ENCODE measurements at regions not wholly inside any gene's neighbourhood (a gene's known extent, or its start where the extent isn't known, plus 50 kb on each side); places are given as distances from the start of the nearest gene placed in this dataset.

DNA sequence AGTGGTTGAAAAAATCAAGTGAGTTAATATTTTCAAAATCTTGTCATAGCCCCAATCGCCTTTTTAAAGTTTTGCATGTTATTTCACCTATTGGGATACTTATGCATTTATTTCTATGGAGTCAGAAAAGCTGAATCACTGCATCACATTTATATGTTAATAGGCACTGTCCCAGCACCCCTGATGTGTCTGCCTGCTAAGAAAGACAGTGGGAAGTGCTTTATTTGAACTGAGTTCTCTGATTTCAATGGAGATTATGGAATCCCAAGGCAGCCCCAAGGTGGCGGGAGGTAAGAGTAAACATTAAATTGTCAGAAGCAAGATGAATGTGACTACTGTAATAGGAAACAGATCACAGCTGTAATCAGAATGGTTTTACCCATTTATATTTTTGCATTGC, 2225.7 kb downstream of the NCAM2 start:
- no peak for DNase-seq

DNA sequence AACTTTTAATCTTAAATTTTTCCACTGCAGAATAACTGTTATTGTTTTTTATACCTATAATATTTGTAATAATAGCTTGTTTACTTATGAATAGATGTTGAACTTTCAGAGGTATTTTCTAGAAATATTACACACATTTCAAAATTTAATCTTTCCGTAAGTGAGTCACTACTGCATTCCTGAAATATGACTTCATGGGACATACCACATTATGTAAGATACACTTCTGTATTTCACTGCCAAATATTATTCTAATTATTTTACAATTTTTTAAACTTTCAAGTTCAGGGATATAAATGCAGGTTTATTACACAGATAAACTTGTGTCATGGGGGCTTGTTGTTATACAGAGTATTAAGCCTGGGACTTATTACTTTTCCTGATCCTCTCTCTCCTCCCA, 2220.5 kb downstream of the NCAM2 start:
- DNase-seq = no peak

DNA sequence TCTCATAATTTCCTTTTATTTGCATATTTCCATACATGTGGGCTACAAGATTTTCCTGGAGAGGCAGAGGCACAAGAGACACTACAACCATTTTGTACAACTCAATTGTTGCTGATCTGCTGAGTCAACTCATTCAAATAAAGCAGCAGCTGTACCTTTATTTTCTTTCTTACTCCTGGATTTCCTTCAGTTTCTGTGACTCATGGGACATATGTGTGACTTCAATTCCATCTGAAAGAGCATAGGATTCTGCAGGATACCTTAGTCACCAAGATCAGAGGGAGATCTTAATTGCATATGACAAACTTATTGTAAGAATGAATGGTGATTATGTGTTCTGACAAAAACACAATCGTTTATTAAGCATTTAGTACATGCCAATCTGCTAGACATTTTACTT, 2219.4 kb downstream of the NCAM2 start:
- DNase-seq = no peak

DNA sequence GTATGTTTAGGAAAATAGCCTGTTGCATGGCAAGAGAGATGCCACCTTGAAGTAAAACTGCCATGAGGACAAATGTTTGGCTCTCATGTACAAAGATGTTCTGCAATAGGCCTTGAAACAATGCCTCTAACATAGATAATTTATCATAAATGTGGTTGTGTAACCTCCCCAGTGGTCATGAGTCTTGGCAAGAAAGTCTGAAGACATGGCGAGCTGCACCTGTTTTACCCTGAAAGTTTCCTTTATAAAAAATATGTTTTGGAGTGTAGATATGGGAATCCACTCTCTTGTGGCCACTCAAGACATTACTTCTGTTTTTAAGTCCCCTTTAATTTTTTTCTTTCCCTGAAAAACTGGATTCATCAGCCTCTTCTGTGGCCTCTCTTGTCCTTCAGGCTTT, 2217.1 kb downstream of the NCAM2 start:
- DNase-seq = no peak

Measured in activated CD8-positive, alpha-beta memory T cell treated with anti-CD3 and anti-CD28 coated beads, Interleukin-2, amount 50 U/mL, for 48 hours (primary cell).